Left lung (tissue), 4 donors: ENCODE measurements at regions not wholly inside any gene's neighbourhood (a gene's known extent, or its start where the extent isn't known, plus 50 kb on each side); places are given as distances from the start of the nearest gene placed in this dataset.

Experiments
- ATAC-seq: fragments of 200-7000 bp; cut with Tn5 transposase; one replicate; pipeline ENCODE4 v1.9.1; 2020; ENCODE audit warnings: moderate library complexity
- DNase-seq, 4 donors: peaks; one replicate each; pipeline ENCODE4 v3.0.0-alpha.2; 2013 to 2020
- H3K27ac ChIP-seq, 2 donors: fragments of 200-600 bp; sonication (generic) in 1 of 2; one replicate each; pipeline versions ENCODE4 v1.5.0 to v1.8.0; 2020 to 2021
- H3K27me3 ChIP-seq, 2 donors: fragments of 200-600 bp; sonication (generic) in 1 of 2; one replicate each; pipeline versions ENCODE4 v1.5.0 to v1.8.0; 2020 to 2021
- H3K36me3 ChIP-seq, 2 donors: fragments of 200-600 bp; sonication (generic) in 1 of 2; one replicate each; pipeline versions ENCODE4 v1.5.0 to v1.8.0; 2020 to 2021
- H3K4me1 ChIP-seq, 2 donors: fragments of 200-600 bp; one replicate each; pipeline ENCODE4 v1.8.0; 2021
- H3K4me3 ChIP-seq, 2 donors: fragments of 200-600 bp; sonication (generic) in 1 of 2; one replicate each; pipeline versions ENCODE4 v1.5.0 to v1.8.0; 2020 to 2021; ENCODE audit warnings: mild to moderate bottlenecking in 1 of 2
- H3K9me3 ChIP-seq, 2 donors: fragments of 200-600 bp; sonication (generic) in 1 of 2; one replicate each; pipeline versions ENCODE4 v1.5.0 to v1.8.0; 2020 to 2021
- intact Hi-C, 2 donors: fragments of 100-400 bp; cut with DNase I; formaldehyde crosslinking; loops; one replicate each; pipeline versions ENCODE4 v1.11.2 to v1.14.2; 2022
- TF ChIP-seq, protein P1 (sequence below), 2 donors: fragments of 200-600 bp; sonication (generic) in 1 of 2; IDR thresholded peaks; one replicate each; pipeline versions ENCODE4 v1.5.0 to v1.8.0; 2021; ENCODE audit warnings: antibody characterized with exemption in 2 of 2
- donor health status: DM: no; HTN: yes; CAD: no.
- donor health status: DM: no; HTN: no; CAD: no.

DNA sequence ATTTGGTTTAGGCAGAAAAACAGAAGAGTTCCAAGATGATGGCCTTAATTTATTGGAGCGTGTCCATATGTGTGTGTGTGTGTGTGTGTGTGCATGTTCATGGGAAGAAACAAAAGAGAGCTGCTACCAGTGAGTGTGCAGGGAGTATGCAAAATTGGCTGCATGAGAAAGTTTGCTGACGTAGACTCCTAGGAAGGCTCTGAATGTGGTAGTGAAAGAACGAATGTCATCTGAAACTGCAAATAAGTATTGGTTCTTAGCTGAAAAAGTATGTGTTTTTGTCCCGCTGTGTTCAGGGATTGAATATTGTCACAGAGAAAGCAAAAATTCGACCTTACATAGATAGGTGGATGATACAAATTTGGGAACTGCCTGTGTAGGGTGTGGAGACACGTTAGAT, 542.6 kb upstream of the COX7C start:
- no peaks in the 10 kb centered on the region for H3K36me3 ChIP-seq
- intact Hi-C loops, result no loop called here
- no peaks in the 10 kb centered on the region for H3K9me3 ChIP-seq
- no peak for ATAC-seq
- H3K27me3 ChIP-seq, result no peaks in the 10 kb centered on the region
- H3K27ac ChIP-seq, result no peak overlapping the region
- TF ChIP-seq, protein P1, sequence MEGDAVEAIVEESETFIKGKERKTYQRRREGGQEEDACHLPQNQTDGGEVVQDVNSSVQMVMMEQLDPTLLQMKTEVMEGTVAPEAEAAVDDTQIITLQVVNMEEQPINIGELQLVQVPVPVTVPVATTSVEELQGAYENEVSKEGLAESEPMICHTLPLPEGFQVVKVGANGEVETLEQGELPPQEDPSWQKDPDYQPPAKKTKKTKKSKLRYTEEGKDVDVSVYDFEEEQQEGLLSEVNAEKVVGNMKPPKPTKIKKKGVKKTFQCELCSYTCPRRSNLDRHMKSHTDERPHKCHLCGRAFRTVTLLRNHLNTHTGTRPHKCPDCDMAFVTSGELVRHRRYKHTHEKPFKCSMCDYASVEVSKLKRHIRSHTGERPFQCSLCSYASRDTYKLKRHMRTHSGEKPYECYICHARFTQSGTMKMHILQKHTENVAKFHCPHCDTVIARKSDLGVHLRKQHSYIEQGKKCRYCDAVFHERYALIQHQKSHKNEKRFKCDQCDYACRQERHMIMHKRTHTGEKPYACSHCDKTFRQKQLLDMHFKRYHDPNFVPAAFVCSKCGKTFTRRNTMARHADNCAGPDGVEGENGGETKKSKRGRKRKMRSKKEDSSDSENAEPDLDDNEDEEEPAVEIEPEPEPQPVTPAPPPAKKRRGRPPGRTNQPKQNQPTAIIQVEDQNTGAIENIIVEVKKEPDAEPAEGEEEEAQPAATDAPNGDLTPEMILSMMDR (IDR thresholded peaks at IDR 0.05), result no peak
- H3K4me1 ChIP-seq, result no peaks in the 10 kb centered on the region
- DNase-seq, result no peak
- H3K4me3 ChIP-seq, result no peak overlapping the region

DNA sequence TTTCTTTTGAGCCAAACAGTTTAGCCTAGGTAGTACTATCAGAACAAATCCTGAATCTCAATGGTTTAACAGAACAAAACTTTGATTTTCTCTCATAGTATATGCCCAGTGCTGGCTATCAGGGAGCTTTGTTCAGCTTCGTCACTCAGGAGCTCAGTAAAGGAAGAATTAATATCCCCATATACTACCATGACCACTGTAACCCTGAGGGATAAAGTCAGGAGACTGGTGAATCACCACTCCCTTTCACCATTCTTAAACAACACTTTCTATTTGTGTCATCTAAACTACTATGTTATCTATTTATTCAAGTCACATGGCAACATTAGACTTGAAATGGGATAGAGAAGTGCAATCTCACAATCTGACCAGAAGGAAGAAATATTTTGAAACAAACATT, 522.6 kb upstream of the COX7C start:
- ATAC-seq, result no peak
- intact Hi-C loops, result no loop called here

DNA sequence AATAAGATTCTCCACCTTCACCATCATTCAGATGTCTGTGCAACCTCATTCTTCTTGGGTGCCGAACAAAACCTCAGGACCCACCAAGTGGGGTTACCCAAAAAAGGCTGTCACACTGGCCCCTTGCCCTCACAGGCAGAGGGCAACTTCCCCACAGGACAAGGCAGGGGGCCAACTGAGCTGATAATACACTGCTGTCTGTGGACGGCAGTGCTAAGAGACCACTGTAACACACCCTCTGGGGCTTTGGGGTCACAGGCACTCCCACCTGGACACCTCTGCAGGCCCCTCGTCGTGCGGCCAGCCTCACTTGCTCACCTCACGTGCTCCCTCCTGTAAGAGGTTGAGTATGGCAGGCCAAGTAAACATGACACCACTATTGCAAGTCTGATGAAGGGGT, 515.8 kb upstream of the COX7C start:
- Histone ChIP-seq H3K27me3 (no peaks in the 10 kb centered on the region), H3K4me3 (no peak overlapping the region), H3K9me3 (no peaks in the 10 kb centered on the region), H3K36me3 (no peaks in the 10 kb centered on the region), H3K27ac (no peak overlapping the region), H3K4me1 (no peaks in the 10 kb centered on the region)
- no peak for ATAC-seq
- TF ChIP-seq, protein P1 (IDR thresholded peaks at IDR 0.05), result no peak
- intact Hi-C loops, result no loop called here
- DNase-seq, result peak in 1 of 4 donors; percentile 33

More for the DNA sequence above, 522.6 kb upstream of the COX7C start:
- Histone ChIP-seq H3K27me3 (no peaks in the 10 kb centered on the region), H3K4me1 (no peaks in the 10 kb centered on the region), H3K27ac (no peak overlapping the region), H3K9me3 (no peaks in the 10 kb centered on the region), H3K4me3 (no peak overlapping the region), H3K36me3 (no peaks in the 10 kb centered on the region)
- no peak for DNase-seq
- TF ChIP-seq, protein P1 (IDR thresholded peaks at IDR 0.05), result no peak

DNA sequence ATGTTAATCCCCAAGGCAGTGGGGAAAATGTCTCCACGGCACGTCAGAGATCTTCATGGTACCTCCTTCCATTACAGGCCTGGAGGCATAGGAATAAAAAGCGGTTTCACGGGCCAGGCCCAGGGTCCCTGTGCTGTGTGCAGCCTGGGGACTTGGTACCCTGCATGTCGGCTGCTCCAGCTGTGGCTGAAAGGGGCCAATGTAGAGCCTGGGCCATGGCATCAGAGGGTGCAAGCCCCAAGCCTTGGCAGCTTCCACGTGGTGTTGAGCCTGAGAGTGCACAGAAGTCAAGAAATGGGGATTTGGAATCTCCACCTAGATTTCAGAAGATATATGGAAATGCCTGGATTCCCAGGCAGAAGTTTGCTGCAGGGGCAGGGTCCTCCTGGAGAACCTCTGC, 508.9 kb upstream of the COX7C start:
- DNase-seq, result peak in 1 of 4 donors; percentile 37
- peaks cover 0 to 3% of the 10 kb centered on the region in 2 donors for H3K9me3 ChIP-seq
- TF ChIP-seq, protein P1 (IDR thresholded peaks at IDR 0.05), result no peak
- no peaks in the 10 kb centered on the region for H3K4me1 ChIP-seq
- no peak overlapping the region for H3K4me3 ChIP-seq
- intact Hi-C loops, result no loop called here
- H3K36me3 ChIP-seq, result no peaks in the 10 kb centered on the region
- no peak overlapping the region for H3K27ac ChIP-seq
- no peaks in the 10 kb centered on the region for H3K27me3 ChIP-seq
- ATAC-seq, result no peak

DNA sequence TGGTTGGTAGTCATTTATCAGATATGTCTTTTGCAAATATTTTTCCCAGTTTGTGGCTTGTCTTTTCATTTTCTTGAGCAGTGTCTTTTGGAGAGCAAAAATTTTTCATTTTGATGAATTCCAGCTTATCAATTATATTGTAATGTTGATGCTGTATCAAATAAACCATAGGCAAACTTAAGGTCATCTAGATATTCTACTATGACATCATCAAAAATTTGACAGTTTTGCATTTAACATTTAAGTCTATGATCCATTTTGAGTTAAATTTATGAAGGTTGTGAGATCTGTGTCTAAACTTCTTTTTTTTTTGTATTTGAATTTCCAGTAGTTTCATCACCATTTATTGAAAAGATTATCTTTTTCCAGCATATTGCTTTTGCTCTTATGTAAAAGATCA, 505.5 kb upstream of the COX7C start:
- DNase-seq, result no peak
- intact Hi-C loops, result no loop called here
- H3K27me3 ChIP-seq, result no peaks in the 10 kb centered on the region
- no peaks in the 10 kb centered on the region for H3K36me3 ChIP-seq
- peaks cover 0 to 3% of the 10 kb centered on the region in 2 donors for H3K9me3 ChIP-seq
- no peak overlapping the region for H3K27ac ChIP-seq
- no peak for ATAC-seq
- no peaks in the 10 kb centered on the region for H3K4me1 ChIP-seq
- TF ChIP-seq, protein P1 (IDR thresholded peaks at IDR 0.05), result no peak
- no peak overlapping the region for H3K4me3 ChIP-seq
